ES-I3 (cell line): ENCODE measurements at regions not wholly inside any gene's neighbourhood (a gene's known extent, or its start where the extent isn't known, plus 50 kb on each side); places are given as distances from the start of the nearest gene placed in this dataset.

Experiments
- H3K36me3 ChIP-seq: 2 replicates; pipeline ENCODE4 v1.6.1; 2013; ENCODE audit warnings: mild to moderate bottlenecking, low read length, control low read depth, moderate library complexity; ENCODE audit not compliant: insufficient read depth
- H3K4me1 ChIP-seq: 2 replicates; pipeline ENCODE4 v1.6.1; 2013; ENCODE audit warnings: mild to moderate bottlenecking, control low read depth, low read length; ENCODE audit not compliant: insufficient read depth
- H3K9ac ChIP-seq: 2 replicates; pipeline ENCODE4 v1.6.1; 2013; ENCODE audit warnings: low read depth, mild to moderate bottlenecking, low read length, moderate library complexity
- H3K9me3 ChIP-seq: 2 replicates; pipeline ENCODE4 v1.6.1; 2013; ENCODE audit warnings: mild to moderate bottlenecking, low read length, moderate library complexity; ENCODE audit not compliant: control insufficient read depth, insufficient read depth

DNA sequence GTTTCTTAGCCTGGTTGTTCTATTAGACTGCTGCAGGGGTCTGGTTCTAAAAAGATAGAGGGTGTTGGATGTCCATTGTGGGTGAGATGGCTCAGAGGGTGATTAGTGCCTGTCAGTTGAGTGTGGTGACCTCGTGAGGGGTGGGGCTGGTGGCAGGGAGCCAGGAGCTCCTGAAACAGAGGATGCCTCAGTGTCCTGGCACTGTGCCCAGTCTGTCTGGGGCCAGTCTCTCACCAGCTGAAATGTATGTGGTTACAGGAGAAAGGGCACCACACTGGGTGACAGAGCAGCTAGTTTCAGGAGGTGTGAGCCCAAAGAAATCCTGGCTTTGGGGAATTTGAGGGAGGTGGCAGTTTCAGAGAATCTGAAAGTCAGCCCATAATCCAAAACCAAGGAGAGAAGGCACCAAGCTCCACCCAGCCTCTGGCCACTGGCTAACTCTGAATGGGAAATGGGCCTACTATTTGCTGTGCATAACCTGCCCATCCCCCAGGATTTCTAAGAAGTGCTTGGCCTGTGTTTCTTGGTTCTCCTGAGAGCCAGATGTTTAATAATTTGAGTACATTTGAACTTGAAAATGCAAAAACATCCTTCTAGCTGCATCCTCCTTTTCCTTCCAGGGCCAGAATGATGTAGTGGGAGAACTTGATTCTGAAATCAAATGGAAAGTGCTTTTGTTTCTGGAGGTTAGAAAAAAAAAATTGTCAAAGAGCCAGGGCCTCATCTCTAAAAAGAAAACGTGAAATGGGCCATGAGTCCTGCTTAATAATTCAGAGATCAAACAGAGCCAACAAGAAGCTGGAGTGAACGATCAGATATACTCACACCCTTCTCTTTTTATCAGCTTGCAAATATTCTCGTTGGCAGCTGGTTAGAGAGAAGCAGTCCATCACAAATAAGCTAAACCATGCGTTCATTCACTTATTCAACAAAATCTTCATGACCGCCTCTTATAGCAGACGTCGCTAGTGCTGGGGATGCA is 92.3 kb downstream of the B3GNT2 start:
- Histone ChIP-seq H3K9ac (no peak overlapping the region), H3K36me3 (no peaks in the 10 kb centered on the region), H3K9me3 (peaks cover 10% of the 10 kb centered on the region; the same call in 1 of the 2 replicates), H3K4me1 (peaks cover 3% of the 10 kb centered on the region; the same call in 1 of the 2 replicates)

DNA sequence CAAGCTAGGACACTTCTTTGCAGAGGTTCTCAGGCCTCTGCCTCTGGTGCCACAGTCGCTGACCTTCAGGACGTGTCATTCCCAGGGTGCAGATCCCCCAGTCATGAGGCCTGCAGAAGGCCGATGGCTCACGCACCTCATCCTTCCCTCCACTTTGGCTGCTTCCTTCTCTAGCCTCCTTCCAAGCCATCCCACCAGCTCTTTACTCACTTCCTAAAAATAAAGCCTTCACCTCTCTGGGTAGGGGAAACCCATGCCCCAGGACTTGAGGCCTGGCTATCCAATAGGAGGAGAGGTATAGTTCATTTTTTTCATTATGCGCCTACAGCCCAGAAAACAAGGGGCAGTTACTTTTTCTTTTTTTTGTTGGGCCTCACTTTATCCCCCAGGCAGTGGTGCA is 91.4 kb downstream of the B3GNT2 start:
- Histone ChIP-seq H3K36me3 (no peaks in the 10 kb centered on the region), H3K4me1 (no peaks in the 10 kb centered on the region; the same call in 1 of the 2 replicates), H3K9me3 (peaks cover 13% of the 10 kb centered on the region; the same call in 1 of the 2 replicates), H3K9ac (no peak overlapping the region)

DNA sequence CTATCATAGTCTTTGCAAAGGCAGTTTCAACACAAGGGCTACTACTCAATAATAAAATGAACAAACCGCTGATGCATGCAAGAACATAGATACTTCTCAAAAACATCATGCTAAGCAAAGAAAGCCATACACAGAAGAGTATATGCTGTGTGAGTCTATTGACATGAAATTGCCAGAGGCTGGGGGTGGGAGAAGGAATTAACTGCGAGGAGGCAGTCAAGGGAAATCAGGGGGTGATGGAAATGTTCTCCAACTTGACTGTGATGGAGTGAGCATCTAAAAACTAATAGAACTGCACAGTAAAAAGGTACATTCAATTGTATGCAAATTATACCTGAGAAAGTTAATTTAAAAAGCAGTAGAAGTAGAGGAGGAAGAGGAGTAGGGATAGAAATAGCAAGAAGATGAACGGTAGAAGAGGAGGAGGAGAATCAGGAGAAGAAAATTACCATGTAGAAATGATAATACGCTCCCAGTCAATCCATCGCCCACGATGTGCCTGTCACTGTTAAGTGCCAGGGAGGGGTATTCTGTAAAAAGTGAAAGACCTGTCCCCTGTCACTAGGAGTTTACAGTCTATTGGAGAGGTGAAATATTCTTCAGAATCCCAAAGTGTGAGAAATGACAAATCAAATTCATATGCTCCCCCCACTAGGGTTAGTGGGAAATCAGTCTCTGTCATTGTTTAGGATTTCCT is 90.3 kb downstream of the B3GNT2 start:
- H3K4me1 ChIP-seq, result no peaks in the 10 kb centered on the region; the same call in 1 of the 2 replicates
- H3K9me3 ChIP-seq, result peaks cover 13% of the 10 kb centered on the region; the same call in 1 of the 2 replicates
- H3K36me3 ChIP-seq, result no peaks in the 10 kb centered on the region
- H3K9ac ChIP-seq, result no peak overlapping the region

DNA sequence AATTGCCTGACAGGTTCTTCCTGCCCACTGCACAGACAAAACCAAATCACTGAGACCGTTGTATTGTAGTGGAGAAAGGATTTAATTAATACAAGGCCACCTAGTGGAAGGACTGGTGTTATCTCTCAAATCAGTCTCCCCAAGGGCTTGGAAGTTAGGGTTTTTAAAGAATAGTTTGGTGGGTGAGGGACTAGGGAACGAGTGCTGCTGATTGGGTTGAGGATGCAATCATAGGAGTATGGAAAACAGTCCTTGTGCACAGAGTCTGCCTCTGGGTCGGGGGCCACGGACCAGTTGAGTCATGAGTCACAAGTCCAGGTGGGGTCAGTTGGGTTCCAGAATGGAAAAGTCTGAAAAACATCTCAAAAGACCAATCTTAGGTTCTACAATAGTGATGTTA is 89.1 kb downstream of the B3GNT2 start:
- Histone ChIP-seq H3K9ac (no peak overlapping the region), H3K4me1 (no peaks in the 10 kb centered on the region; the same call in 1 of the 2 replicates), H3K9me3 (peaks cover 13% of the 10 kb centered on the region; the same call in 1 of the 2 replicates), H3K36me3 (no peaks in the 10 kb centered on the region)

DNA sequence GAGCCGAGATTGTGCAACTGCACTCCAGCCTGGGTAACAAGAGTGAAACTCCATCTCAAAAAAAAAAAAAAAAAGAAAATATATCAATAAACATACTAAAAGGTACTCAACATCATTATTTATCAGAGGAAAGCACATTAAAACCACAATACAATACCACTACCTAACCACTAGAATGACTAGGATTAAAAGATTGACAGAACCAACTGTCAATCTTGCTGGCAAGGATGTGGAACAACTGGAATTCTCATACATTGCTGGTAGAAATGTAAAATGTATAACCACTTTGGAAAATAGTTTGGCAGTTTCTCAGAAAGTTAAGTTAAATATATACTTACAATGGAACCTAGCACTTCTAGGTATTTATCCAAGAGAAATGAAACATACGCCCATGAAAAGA is 88.6 kb downstream of the B3GNT2 start:
- H3K4me1 ChIP-seq, result no peaks in the 10 kb centered on the region; the same call in 1 of the 2 replicates
- no peak overlapping the region for H3K9ac ChIP-seq
- H3K36me3 ChIP-seq, result no peaks in the 10 kb centered on the region
- peaks cover 13% of the 10 kb centered on the region; the same call in 1 of the 2 replicates for H3K9me3 ChIP-seq

DNA sequence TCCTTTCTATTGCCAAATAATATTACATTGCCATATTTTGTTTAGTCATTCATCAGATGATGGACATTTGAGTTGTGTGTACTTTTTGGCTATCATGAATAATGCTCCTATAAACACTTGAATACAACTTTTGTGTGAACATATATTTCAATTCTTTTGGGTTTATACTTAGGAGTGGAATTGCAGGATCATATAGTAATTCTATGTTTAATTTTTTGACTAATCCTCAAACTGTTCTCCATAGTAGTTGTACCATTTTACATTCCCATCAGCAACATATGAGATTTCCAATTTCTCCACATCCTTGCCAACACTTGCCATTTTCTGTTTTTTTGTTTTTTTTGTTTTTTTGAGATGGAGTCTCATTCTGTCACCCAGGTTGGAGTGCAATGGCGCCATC is 87.2 kb downstream of the B3GNT2 start:
- Histone ChIP-seq H3K36me3 (no peaks in the 10 kb centered on the region), H3K9ac (no peak overlapping the region), H3K4me1 (no peaks in the 10 kb centered on the region; the same call in 1 of the 2 replicates), H3K9me3 (peaks cover 13% of the 10 kb centered on the region)

DNA sequence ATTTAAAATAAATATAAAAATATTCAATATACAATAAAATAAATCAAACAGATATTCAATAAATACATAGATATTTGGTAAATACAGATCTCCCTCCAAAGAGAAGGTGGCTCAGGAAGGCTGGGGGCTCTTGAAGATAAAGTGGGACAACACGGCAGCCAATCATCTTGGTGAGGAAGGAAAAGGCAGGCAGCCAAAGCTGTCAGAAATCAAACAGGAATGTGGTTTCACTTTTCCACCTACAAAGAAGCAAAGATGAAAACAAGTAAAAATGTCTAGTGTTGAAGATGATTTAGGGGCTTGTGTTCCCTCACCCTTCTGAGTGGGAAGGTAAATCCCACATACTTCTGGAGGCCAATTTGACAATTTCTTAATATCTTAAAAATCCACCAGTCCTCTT is 85.7 kb downstream of the B3GNT2 start:
- Histone ChIP-seq H3K36me3 (no peaks in the 10 kb centered on the region), H3K9me3 (peaks cover 22% of the 10 kb centered on the region), H3K9ac (no peak overlapping the region), H3K4me1 (no peaks in the 10 kb centered on the region)

DNA sequence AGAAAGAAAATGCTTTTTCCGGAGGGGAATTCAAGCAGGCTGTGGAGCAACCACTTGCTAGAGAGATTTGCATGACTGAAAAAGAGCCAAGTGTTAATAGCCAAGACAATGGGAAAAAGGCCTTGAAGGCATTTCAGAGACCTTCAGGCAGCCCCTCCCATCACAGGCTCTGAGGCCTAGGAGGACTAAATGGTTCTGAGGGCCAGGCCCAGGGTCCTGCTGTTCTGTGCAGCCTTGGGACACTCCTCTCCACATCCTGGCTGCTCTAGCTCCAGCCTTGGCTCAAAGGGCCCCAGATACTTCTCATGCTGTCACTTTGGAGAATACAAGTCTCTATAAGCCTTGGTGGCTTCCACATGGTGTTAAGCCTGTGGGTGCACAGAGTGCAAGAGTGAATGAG is 81.8 kb downstream of the B3GNT2 start:
- no peaks in the 10 kb centered on the region for H3K36me3 ChIP-seq
- H3K9me3 ChIP-seq, result peaks cover 13% of the 10 kb centered on the region
- no peak overlapping the region for H3K9ac ChIP-seq
- H3K4me1 ChIP-seq, result no peaks in the 10 kb centered on the region
